ENCODE measurements at regions not wholly inside any gene's neighbourhood (a gene's known extent, or its start where the extent isn't known, plus 50 kb on each side); places are given as distances from the start of the nearest gene placed in this dataset.

DNA sequence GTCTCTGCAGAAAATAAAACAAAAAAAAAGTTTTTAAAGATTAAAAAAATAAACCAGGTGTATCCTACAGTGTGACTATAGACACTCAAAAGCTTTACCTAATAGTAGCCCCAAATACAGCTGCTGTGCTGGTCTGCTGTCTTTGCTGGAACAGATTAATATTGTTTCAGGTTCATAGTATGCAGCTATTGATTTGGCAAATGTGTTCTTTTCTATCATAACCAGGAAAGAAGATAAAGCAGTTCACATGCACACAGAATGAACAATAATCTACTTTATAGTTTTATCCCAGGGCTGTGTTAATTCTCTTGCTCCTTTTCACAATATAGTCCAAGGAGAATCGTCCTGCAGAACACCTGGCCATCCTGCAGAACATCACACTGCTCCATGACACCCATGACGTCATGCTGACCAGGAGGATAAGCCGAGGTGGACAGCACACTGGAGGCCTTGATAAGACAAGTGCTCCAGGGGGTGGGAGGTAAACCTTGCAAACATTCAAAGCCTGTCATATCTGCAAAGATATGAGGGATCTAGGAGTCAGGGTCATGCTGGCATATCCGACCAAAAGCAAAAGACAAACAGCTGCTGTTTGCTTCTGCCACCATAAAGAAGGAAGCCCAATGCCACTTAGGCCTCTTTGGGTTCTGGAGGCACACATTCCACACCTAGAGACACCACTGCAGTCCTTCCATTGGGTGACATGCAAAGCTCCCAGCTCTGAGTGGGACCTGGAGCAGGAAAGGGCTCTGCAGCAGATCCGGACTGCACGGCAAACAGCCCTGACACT is 86.1 kb upstream of the SLC2A1 start:
- no peak for DNase-seq (ENCODE audit: low spot score)
- no TSS peak for BruUV-seq (replicated peaks)
- Histone ChIP-seq H3K36me3 (ENCODE audit: insufficient read depth, low read length, poor library complexity, severe bottlenecking) (no peaks in the 10 kb centered on the region), H3K4me3 (ENCODE audit: low read depth, low read length, poor library complexity, severe bottlenecking) (no peak overlapping the region), H3K4me1 (ENCODE audit: insufficient read depth, low read length, poor library complexity, severe bottlenecking) (peaks cover 12% of the 10 kb centered on the region), H3K9me3 (ENCODE audit: low read depth, low read length, poor library complexity, severe bottlenecking) (no peaks in the 10 kb centered on the region), H3K27me3 (replicated peaks; ENCODE audit: insufficient read depth, low read depth, low read length, poor library complexity) (no peaks in the 10 kb centered on the region), H3K27ac (ENCODE audit: low read depth, low read length, poor library complexity, severe bottlenecking) (no peak overlapping the region)
- no peak for TF ChIP-seq EZH2 (IDR thresholded peaks at IDR 0.05; ENCODE audit: borderline replicate concordance, low read depth, low read length, poor library complexity, severe bottlenecking)
- TF ChIP-seq, protein P1, sequence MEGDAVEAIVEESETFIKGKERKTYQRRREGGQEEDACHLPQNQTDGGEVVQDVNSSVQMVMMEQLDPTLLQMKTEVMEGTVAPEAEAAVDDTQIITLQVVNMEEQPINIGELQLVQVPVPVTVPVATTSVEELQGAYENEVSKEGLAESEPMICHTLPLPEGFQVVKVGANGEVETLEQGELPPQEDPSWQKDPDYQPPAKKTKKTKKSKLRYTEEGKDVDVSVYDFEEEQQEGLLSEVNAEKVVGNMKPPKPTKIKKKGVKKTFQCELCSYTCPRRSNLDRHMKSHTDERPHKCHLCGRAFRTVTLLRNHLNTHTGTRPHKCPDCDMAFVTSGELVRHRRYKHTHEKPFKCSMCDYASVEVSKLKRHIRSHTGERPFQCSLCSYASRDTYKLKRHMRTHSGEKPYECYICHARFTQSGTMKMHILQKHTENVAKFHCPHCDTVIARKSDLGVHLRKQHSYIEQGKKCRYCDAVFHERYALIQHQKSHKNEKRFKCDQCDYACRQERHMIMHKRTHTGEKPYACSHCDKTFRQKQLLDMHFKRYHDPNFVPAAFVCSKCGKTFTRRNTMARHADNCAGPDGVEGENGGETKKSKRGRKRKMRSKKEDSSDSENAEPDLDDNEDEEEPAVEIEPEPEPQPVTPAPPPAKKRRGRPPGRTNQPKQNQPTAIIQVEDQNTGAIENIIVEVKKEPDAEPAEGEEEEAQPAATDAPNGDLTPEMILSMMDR (conservative IDR thresholded peaks at IDR 0.05; ENCODE audit: low read depth, low read length), result no peak
- POLR2A ChIA-PET (ENCODE audit: low non-redundant PET), result no interaction called here
- intact Hi-C loops (cut with micrococcal nuclease; ENCODE audit: unreplicated experiment), result no loop called here
- CTCF ChIA-PET, result no interaction called here

DNA sequence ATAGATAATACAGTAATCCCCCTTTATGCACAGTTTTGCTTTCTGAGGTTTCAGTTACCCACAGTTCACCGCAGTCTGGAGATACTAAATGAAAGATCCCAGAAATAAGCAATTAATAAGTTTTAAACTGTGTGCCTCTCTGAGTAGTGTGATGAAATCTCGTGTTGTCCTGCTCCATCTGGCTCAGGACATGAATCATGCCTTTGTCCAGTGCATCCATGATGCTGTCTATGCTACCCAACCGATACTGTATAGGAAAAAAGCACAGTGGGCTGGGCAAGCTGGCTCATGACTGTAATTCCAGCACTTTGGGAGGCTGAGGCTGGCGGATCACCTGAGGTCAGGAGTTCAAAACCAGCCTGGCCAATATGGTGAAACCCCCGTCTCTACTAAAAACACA is 85.0 kb upstream of the SLC2A1 start:
- CTCF ChIA-PET, result no interaction called here
- Histone ChIP-seq H3K27me3 (replicated peaks; ENCODE audit: insufficient read depth, low read depth, low read length, poor library complexity) (no peaks in the 10 kb centered on the region), H3K27ac (ENCODE audit: low read depth, low read length, poor library complexity, severe bottlenecking) (no peak overlapping the region), H3K9me3 (ENCODE audit: low read depth, low read length, poor library complexity, severe bottlenecking) (no peaks in the 10 kb centered on the region), H3K36me3 (ENCODE audit: insufficient read depth, low read length, poor library complexity, severe bottlenecking) (no peaks in the 10 kb centered on the region), H3K4me1 (ENCODE audit: insufficient read depth, low read length, poor library complexity, severe bottlenecking) (peaks cover 15% of the 10 kb centered on the region), H3K4me3 (ENCODE audit: low read depth, low read length, poor library complexity, severe bottlenecking) (no peak overlapping the region)
- POLR2A ChIA-PET (ENCODE audit: low non-redundant PET), result no interaction called here
- TF ChIP-seq, protein P1 (conservative IDR thresholded peaks at IDR 0.05; ENCODE audit: low read depth, low read length), result no peak
- TF ChIP-seq EZH2 (IDR thresholded peaks at IDR 0.05; ENCODE audit: borderline replicate concordance, low read depth, low read length, poor library complexity, severe bottlenecking), result no peak
- intact Hi-C loops (cut with micrococcal nuclease; ENCODE audit: unreplicated experiment), result no loop called here
- no TSS peak for BruUV-seq (replicated peaks)
- DNase-seq (ENCODE audit: low spot score), result no peak

DNA sequence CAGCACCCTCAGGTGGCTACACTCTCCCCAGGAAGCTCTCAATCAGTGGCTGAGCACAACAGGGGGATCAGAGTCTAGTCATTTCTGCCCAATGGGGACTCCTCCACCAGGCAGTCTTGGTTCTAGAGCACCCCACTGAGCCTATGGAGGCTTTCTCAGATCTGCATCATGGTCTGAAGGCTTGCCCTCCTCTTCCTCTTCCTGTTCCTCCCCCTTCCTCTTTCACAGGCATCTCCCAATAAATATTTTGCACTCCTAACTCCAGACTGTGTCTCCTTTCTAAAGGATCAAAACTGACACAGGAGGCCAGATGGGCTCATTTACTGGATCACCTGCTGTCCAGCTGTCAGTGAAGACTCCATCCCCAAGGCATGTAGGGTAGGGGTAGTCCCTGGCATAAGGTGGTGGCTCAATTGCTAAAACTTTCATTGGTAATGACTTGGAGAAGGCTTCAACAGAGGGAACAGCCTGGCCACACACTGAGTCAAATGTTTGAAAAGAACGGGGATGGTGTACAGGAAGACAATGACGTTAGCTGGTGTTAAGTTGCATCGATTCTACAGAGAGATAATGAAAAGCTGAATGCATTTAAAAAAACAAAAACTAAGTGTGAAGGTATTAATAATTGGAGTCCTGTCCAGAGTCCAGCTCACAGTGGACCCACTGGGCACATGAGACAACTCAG is 84.2 kb upstream of the SLC2A1 start:
- no peaks in the 10 kb centered on the region for H3K9me3 ChIP-seq (ENCODE audit: low read depth, low read length, poor library complexity, severe bottlenecking)
- H3K36me3 ChIP-seq (ENCODE audit: insufficient read depth, low read length, poor library complexity, severe bottlenecking), result no peaks in the 10 kb centered on the region
- DNase-seq (ENCODE audit: low spot score), result no peak
- intact Hi-C loops (cut with micrococcal nuclease; ENCODE audit: unreplicated experiment), result no loop called here
- peaks cover 12% of the 10 kb centered on the region for H3K4me1 ChIP-seq (ENCODE audit: insufficient read depth, low read length, poor library complexity, severe bottlenecking)
- ChIA-PET CTCF (no interaction called here), POLR2A (ENCODE audit: low non-redundant PET) (no interaction called here)
- no TSS peak for BruUV-seq (replicated peaks)
- TF ChIP-seq, protein P1 (conservative IDR thresholded peaks at IDR 0.05; ENCODE audit: low read depth, low read length), result no peak
- no peak for TF ChIP-seq EZH2 (IDR thresholded peaks at IDR 0.05; ENCODE audit: borderline replicate concordance, low read depth, low read length, poor library complexity, severe bottlenecking)
- no peak overlapping the region for H3K27ac ChIP-seq (ENCODE audit: low read depth, low read length, poor library complexity, severe bottlenecking)
- no peak overlapping the region for H3K4me3 ChIP-seq (ENCODE audit: low read depth, low read length, poor library complexity, severe bottlenecking)
- H3K27me3 ChIP-seq (replicated peaks; ENCODE audit: insufficient read depth, low read depth, low read length, poor library complexity), result no peaks in the 10 kb centered on the region
